Activated CD8-positive, alpha-beta T cell treated with anti-CD3 and anti-CD28 coated beads for 36 hours (primary cell): ENCODE measurements at regions not wholly inside any gene's neighbourhood (a gene's known extent, or its start where the extent isn't known, plus 50 kb on each side); places are given as distances from the start of the nearest gene placed in this dataset.

Experiments
- ATAC-seq: fragments of 200-7000 bp; cut with Tn5 transposase; one replicate; pipeline ENCODE4 v1.10.0; 2021; ENCODE audit warnings: mild to moderate bottlenecking, moderate library complexity
- CTCF ChIA-PET: fragments of 350-600 bp; sonication (Branson Sonifier 250); formaldehyde crosslinking; loops from one replicate; lab custom pipeline; 2021; ENCODE audit warnings: antibody characterized with exemption; lab: Charles Lee
- POLR2A ChIA-PET: fragments of 350-600 bp; sonication (Branson Sonifier 250); formaldehyde crosslinking; loops from one replicate; lab custom pipeline; 2021; ENCODE audit warnings: antibody characterized with exemption; lab: Charles Lee
- DNase-seq: peaks from one replicate; pipeline ENCODE4 v3.0.0-alpha.2; 2020
- H3K27ac Mint-ChIP-seq: one replicate; pipeline ENCODE4 v1.8.0; 2021; ENCODE audit warnings: mild to moderate bottlenecking, mixed read lengths
- H3K27me3 Mint-ChIP-seq: one replicate; pipeline ENCODE4 v1.8.0; 2021; ENCODE audit warnings: mixed read lengths
- H3K36me3 Mint-ChIP-seq: one replicate; pipeline ENCODE4 v1.8.0; 2021; ENCODE audit warnings: low read depth, mixed read lengths
- H3K4me1 Mint-ChIP-seq: one replicate; pipeline ENCODE4 v1.8.0; 2021; ENCODE audit warnings: low read depth, mixed read lengths
- H3K4me3 Mint-ChIP-seq: one replicate; pipeline ENCODE4 v1.8.0; 2021; ENCODE audit warnings: mild to moderate bottlenecking, moderate library complexity, mixed read lengths
- H3K9me3 Mint-ChIP-seq: one replicate; pipeline ENCODE4 v1.8.0; 2021; ENCODE audit warnings: mixed read lengths
- CTCF ChIP-seq: fragments of 200-600 bp; IDR thresholded peaks from one replicate; pipeline ENCODE4 v1.8.0; 2022; ENCODE audit warnings: antibody characterized with exemption, mild to moderate bottlenecking
- intact Hi-C: fragments of 100-400 bp; cut with micrococcal nuclease; formaldehyde crosslinking; loops from one replicate; pipeline ENCODE4 v1.10.0; 2022

GRCh38 chr6:95784869-95785268, 207.5 kb downstream of the MANEA start:
- ChIA-PET POLR2A (no interaction called here), CTCF (no interaction called here)
- Mint-ChIP-seq H3K27ac (no peak overlapping the region), H3K27me3 (no peaks in the 10 kb centered on the region), H3K4me3 (no peak overlapping the region), H3K9me3 (no peaks in the 10 kb centered on the region), H3K36me3 (no peaks in the 10 kb centered on the region), H3K4me1 (no peaks in the 10 kb centered on the region)
- intact Hi-C loops = no loop called here
- ATAC-seq = no peak
- DNase-seq = no peak
- TF ChIP-seq CTCF = no peak

- Mint-ChIP-seq H3K4me3 (no peak overlapping the region), H3K36me3 (no peaks in the 10 kb centered on the region), H3K4me1 (no peaks in the 10 kb centered on the region), H3K9me3 (no peaks in the 10 kb centered on the region), H3K27ac (no peak overlapping the region), H3K27me3 (no peaks in the 10 kb centered on the region)
- ChIA-PET POLR2A (no interaction called here), CTCF (no interaction called here)
- TF ChIP-seq CTCF = no peak
- DNase-seq (no peak), ATAC-seq (no peak)
- intact Hi-C loops = no loop called here
Measured at GRCh38 chr6:95785785-95786184, 208.4 kb downstream of the MANEA start.

GRCh38 chr6:95786802-95787201, 209.5 kb downstream of the MANEA start:
- POLR2A ChIA-PET = no interaction called here
- Mint-ChIP-seq H3K4me3 (no peak overlapping the region), H3K27ac (no peak overlapping the region), H3K4me1 (no peaks in the 10 kb centered on the region), H3K27me3 (no peaks in the 10 kb centered on the region), H3K36me3 (no peaks in the 10 kb centered on the region), H3K9me3 (no peaks in the 10 kb centered on the region)
- DNase-seq (no peak), ATAC-seq (no peak)
- CTCF ChIA-PET = no interaction called here
- TF ChIP-seq CTCF = no peak
- intact Hi-C loops = no loop called here

GRCh38 chr6:95790787-95791186, 213.5 kb downstream of the MANEA start:
- ChIA-PET POLR2A (no interaction called here), CTCF (no interaction called here)
- ATAC-seq (no peak), DNase-seq (no peak)
- intact Hi-C loops = no loop called here
- TF ChIP-seq CTCF = no peak
- Mint-ChIP-seq H3K4me3 (no peak overlapping the region), H3K36me3 (no peaks in the 10 kb centered on the region), H3K27me3 (no peaks in the 10 kb centered on the region), H3K9me3 (peaks cover 3% of the 10 kb centered on the region), H3K27ac (no peak overlapping the region), H3K4me1 (no peaks in the 10 kb centered on the region)

DNA sequence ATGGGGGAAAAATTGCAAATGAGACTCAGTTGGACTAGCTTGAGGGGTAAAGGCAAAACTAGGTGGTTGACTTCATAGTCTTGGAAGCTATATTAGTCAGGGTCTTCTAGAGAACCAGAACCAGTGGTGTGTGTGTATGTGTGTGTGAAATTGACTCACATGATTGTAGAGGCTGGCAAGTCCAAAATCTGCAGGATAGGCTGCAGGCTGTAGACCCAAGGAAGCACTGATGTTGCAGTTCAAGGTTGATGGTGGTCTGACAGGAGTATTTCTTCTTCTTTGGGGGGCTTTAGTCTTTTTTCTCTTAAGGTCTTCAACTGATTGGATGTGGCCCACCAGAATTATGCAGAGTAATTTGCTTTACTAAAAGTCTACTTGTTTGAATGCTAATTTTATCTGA, 217.4 kb downstream of the MANEA start:
- H3K36me3 Mint-ChIP-seq = no peaks in the 10 kb centered on the region
- H3K27me3 Mint-ChIP-seq = no peaks in the 10 kb centered on the region
- no peak overlapping the region for H3K4me3 Mint-ChIP-seq
- TF ChIP-seq CTCF = no peak
- ChIA-PET POLR2A (no interaction called here), CTCF (no interaction called here)
- H3K4me1 Mint-ChIP-seq = no peaks in the 10 kb centered on the region
- intact Hi-C loops = no loop called here
- peaks cover 3% of the 10 kb centered on the region for H3K9me3 Mint-ChIP-seq
- DNase-seq (no peak), ATAC-seq (no peak)
- no peak overlapping the region for H3K27ac Mint-ChIP-seq
